ENCODE measurements at regions not wholly inside any gene's neighbourhood (a gene's known extent, or its start where the extent isn't known, plus 50 kb on each side); places are given as distances from the start of the nearest gene placed in this dataset.

- TF ChIP-seq, protein P1, sequence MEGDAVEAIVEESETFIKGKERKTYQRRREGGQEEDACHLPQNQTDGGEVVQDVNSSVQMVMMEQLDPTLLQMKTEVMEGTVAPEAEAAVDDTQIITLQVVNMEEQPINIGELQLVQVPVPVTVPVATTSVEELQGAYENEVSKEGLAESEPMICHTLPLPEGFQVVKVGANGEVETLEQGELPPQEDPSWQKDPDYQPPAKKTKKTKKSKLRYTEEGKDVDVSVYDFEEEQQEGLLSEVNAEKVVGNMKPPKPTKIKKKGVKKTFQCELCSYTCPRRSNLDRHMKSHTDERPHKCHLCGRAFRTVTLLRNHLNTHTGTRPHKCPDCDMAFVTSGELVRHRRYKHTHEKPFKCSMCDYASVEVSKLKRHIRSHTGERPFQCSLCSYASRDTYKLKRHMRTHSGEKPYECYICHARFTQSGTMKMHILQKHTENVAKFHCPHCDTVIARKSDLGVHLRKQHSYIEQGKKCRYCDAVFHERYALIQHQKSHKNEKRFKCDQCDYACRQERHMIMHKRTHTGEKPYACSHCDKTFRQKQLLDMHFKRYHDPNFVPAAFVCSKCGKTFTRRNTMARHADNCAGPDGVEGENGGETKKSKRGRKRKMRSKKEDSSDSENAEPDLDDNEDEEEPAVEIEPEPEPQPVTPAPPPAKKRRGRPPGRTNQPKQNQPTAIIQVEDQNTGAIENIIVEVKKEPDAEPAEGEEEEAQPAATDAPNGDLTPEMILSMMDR (conservative IDR thresholded peaks at IDR 0.05; ENCODE audit: low read depth, low read length) = no peak
- TF ChIP-seq EZH2 (IDR thresholded peaks at IDR 0.05; ENCODE audit: borderline replicate concordance, low read depth, low read length, poor library complexity, severe bottlenecking) = no peak
Measured at GRCh38 chr9:81756561-81756960, 67.2 kb upstream of the TLE1 start.
